ENCODE measurements at regions not wholly inside any gene's neighbourhood (a gene's known extent, or its start where the extent isn't known, plus 50 kb on each side); places are given as distances from the start of the nearest gene placed in this dataset.
A peak's percentile ranks its signal among the peaks of the same experiment; 100 is the strongest.

DNA sequence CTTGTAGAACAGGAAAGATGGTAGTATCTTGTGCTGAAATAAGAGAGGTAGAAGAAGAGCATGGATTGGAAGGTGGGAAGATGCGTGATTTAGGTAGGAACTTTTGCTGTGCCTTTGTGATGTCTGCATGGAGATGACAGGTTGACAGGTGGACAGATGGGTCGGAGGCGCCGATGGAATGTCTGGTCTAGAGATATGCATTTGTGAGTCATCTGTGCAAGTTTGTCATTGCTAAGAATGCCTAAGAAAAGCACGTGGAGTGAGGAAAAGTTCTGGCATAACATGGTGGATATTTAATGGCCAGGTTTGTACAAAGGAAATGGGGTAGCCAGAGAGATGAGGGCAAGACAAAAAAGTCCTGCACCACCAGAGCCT, 76.0 kb upstream of the ARMC3 start:
- no peak for TF ChIP-seq EZH2 (IDR thresholded peaks at IDR 0.05; ENCODE audit: insufficient read depth, low read length)
- TF ChIP-seq, protein P1, sequence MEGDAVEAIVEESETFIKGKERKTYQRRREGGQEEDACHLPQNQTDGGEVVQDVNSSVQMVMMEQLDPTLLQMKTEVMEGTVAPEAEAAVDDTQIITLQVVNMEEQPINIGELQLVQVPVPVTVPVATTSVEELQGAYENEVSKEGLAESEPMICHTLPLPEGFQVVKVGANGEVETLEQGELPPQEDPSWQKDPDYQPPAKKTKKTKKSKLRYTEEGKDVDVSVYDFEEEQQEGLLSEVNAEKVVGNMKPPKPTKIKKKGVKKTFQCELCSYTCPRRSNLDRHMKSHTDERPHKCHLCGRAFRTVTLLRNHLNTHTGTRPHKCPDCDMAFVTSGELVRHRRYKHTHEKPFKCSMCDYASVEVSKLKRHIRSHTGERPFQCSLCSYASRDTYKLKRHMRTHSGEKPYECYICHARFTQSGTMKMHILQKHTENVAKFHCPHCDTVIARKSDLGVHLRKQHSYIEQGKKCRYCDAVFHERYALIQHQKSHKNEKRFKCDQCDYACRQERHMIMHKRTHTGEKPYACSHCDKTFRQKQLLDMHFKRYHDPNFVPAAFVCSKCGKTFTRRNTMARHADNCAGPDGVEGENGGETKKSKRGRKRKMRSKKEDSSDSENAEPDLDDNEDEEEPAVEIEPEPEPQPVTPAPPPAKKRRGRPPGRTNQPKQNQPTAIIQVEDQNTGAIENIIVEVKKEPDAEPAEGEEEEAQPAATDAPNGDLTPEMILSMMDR (IDR thresholded peaks at IDR 0.05; ENCODE audit: insufficient read depth, low read depth, low read length) = no peak
- DNase-seq (ENCODE audit: low read depth) = peak; percentile 74
- Histone ChIP-seq H3K4me2 (ENCODE audit: low read length) (no peak overlapping the region), H2AFZ (ENCODE audit: low read depth, low read length) (peak overlapping the region; percentile 5), H3K27ac (ENCODE audit: low read depth, low read length) (no peak overlapping the region), H3K4me3 (ENCODE audit: insufficient read depth, low read depth, low read length) (no peak overlapping the region), H3K79me2 (ENCODE audit: insufficient read depth, low read length) (no peaks in the 10 kb centered on the region), H3K4me1 (ENCODE audit: insufficient read depth, low read length) (peaks cover 3% of the 10 kb centered on the region), H4K20me1 (ENCODE audit: insufficient read depth, low read length) (no peaks in the 10 kb centered on the region), H3K9me3 (ENCODE audit: insufficient read depth, low read depth, low read length) (no peaks in the 10 kb centered on the region), H3K36me3 (ENCODE audit: insufficient read depth, low read length) (no peaks in the 10 kb centered on the region), H3K9ac (ENCODE audit: low read length) (no peak overlapping the region), H3K27me3 (ENCODE audit: insufficient read depth, low read length) (no peaks in the 10 kb centered on the region)
- Mint-ChIP-seq H3K4me1 (ENCODE audit: low read depth, unreplicated experiment) (peaks cover 11% of the 10 kb centered on the region), H3K9me3 (ENCODE audit: unreplicated experiment) (no peaks in the 10 kb centered on the region), H3K4me3 (ENCODE audit: unreplicated experiment) (no peak overlapping the region), H3K27me3 (ENCODE audit: low read depth, unreplicated experiment) (no peaks in the 10 kb centered on the region), H3K36me3 (ENCODE audit: low read depth, unreplicated experiment) (no peaks in the 10 kb centered on the region), H3K27ac (ENCODE audit: unreplicated experiment) (no peak overlapping the region)
- no peak for FAIRE-seq

DNA sequence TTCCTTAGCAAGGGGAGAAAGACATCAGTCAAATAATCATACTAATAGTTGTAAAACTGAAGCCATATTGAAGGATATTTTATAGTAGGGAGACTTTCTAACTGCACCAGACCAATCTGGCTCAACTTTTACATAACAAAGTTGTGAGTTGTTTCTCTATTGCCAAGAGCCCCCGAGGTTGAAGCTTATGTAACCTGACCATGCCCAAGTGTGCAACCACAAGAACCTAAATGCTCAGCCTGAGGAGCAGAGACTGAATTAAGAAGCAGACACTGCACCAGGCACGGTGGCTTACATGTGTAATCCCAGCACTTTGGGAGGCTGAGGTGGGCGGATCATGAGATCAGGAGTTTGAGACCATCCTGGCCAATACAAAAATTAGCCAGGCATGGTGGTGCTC, 77.3 kb upstream of the ARMC3 start:
- no peaks in the 10 kb centered on the region for H3K9me3 ChIP-seq (ENCODE audit: insufficient read depth, low read depth, low read length)
- TF ChIP-seq, protein P1 (IDR thresholded peaks at IDR 0.05; ENCODE audit: insufficient read depth, low read depth, low read length) = no peak
- TF ChIP-seq EZH2 (IDR thresholded peaks at IDR 0.05; ENCODE audit: insufficient read depth, low read length) = no peak
- no peaks in the 10 kb centered on the region for H3K27me3 Mint-ChIP-seq (ENCODE audit: low read depth, unreplicated experiment)

DNA sequence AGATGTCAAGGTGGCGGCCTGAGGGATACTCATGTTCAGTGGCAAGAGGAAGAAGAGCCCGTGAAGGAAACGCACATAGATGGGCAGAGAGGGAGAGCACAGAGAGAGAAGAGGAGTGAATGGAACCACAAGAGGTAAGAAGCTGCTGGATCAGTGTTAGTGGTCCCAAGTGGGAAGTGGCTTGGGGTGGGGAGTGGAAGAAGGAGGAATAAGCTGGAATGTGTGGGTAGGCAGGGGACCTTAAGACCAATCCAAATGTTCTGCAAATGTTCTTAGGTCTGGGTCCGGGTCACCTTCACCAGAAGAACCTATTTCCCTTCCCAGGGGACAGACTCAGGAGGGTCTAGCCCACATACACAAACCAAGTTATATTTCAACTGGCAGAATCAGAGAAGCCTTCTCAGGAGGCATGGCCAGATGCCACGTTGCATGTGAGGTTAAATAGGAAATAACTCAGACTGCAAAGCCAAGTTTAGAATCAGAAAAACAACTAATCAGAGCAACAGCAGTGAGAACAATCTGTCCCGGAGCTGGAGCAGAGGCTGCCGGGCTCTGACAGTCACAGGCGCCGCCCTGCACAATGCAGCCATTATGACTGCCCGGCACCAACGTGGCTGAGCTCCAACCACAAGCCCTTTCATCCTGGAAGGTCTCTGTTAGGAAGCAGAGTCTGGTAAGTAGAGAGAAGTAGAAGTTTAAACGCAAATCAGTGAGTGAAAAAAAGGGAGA, 78.6 kb upstream of the ARMC3 start:
- Histone ChIP-seq H3K4me2 (ENCODE audit: low read length) (peak overlapping the region; percentile 60), H3K36me3 (ENCODE audit: insufficient read depth, low read length) (no peaks in the 10 kb centered on the region), H3K27ac (ENCODE audit: low read depth, low read length) (no peak overlapping the region), H3K79me2 (ENCODE audit: insufficient read depth, low read length) (no peaks in the 10 kb centered on the region), H3K9ac (ENCODE audit: low read length) (peak overlapping the region; percentile 14), H3K9me3 (ENCODE audit: insufficient read depth, low read depth, low read length) (no peaks in the 10 kb centered on the region), H2AFZ (ENCODE audit: low read depth, low read length) (peak overlapping the region; percentile 58), H4K20me1 (ENCODE audit: insufficient read depth, low read length) (no peaks in the 10 kb centered on the region), H3K4me3 (ENCODE audit: insufficient read depth, low read depth, low read length) (no peak overlapping the region), H3K4me1 (ENCODE audit: insufficient read depth, low read length) (peaks cover 3% of the 10 kb centered on the region), H3K27me3 (ENCODE audit: insufficient read depth, low read length) (no peaks in the 10 kb centered on the region)
- Mint-ChIP-seq H3K27ac (ENCODE audit: unreplicated experiment) (peak overlapping the region; percentile 76), H3K27me3 (ENCODE audit: low read depth, unreplicated experiment) (no peaks in the 10 kb centered on the region), H3K4me1 (ENCODE audit: low read depth, unreplicated experiment) (peaks cover 10% of the 10 kb centered on the region), H3K9me3 (ENCODE audit: unreplicated experiment) (no peaks in the 10 kb centered on the region), H3K4me3 (ENCODE audit: unreplicated experiment) (peak overlapping the region; percentile 59), H3K36me3 (ENCODE audit: low read depth, unreplicated experiment) (no peaks in the 10 kb centered on the region)
- FAIRE-seq (no peak), DNase-seq (ENCODE audit: low read depth) (peak; percentile 38)
- no peak for TF ChIP-seq EZH2 (IDR thresholded peaks at IDR 0.05; ENCODE audit: insufficient read depth, low read length)
- TF ChIP-seq, protein P1 (IDR thresholded peaks at IDR 0.05; ENCODE audit: insufficient read depth, low read depth, low read length) = no peak

More for the DNA sequence above, 77.3 kb upstream of the ARMC3 start:
- no peak overlapping the region for H3K27ac ChIP-seq (ENCODE audit: low read depth, low read length)
- peak; percentile 46 for DNase-seq (ENCODE audit: low read depth)
- H3K36me3 ChIP-seq (ENCODE audit: insufficient read depth, low read length) = no peaks in the 10 kb centered on the region
- H4K20me1 ChIP-seq (ENCODE audit: insufficient read depth, low read length) = no peaks in the 10 kb centered on the region
- no peak for FAIRE-seq
- no peak overlapping the region for H3K9ac ChIP-seq (ENCODE audit: low read length)
- Mint-ChIP-seq H3K4me3 (ENCODE audit: unreplicated experiment) (no peak overlapping the region), H3K27ac (ENCODE audit: unreplicated experiment) (no peak overlapping the region), H3K36me3 (ENCODE audit: low read depth, unreplicated experiment) (no peaks in the 10 kb centered on the region), H3K4me1 (ENCODE audit: low read depth, unreplicated experiment) (peaks cover 11% of the 10 kb centered on the region), H3K9me3 (ENCODE audit: unreplicated experiment) (no peaks in the 10 kb centered on the region)
- H3K4me2 ChIP-seq (ENCODE audit: low read length) = no peak overlapping the region
- H3K79me2 ChIP-seq (ENCODE audit: insufficient read depth, low read length) = no peaks in the 10 kb centered on the region
- H3K4me3 ChIP-seq (ENCODE audit: insufficient read depth, low read depth, low read length) = no peak overlapping the region
- H3K27me3 ChIP-seq (ENCODE audit: insufficient read depth, low read length) = no peaks in the 10 kb centered on the region
- peaks cover 3% of the 10 kb centered on the region for H3K4me1 ChIP-seq (ENCODE audit: insufficient read depth, low read length)
- H2AFZ ChIP-seq (ENCODE audit: low read depth, low read length) = no peak overlapping the region
